AG08396 (cell line): ENCODE measurements at regions not wholly inside any gene's neighbourhood (a gene's known extent, or its start where the extent isn't known, plus 50 kb on each side); places are given as distances from the start of the nearest gene placed in this dataset.
"Not testable (repeated sequence)": the region's sequence is repeated elsewhere in the genome, so short reads cannot be mapped to it uniquely, and the experiment has no call there.

Source experiments
- DNase-seq: peaks from one replicate; pipeline ENCODE4 v3.0.0; 2012; ENCODE audit warnings: low spot score, mixed read lengths

- DNase-seq: no peak
Observed at GRCh38 chr5:98128271-98128670, 645.2 kb upstream of the RGMB start.

- DNase-seq: no peak
Observed at GRCh38 chr5:98128846-98129245, 644.6 kb upstream of the RGMB start.

GRCh38 chr5:98130261-98131035 lies 643.0 kb upstream of the RGMB start:
- DNase-seq: no peak

- DNase-seq: no peak
Observed at GRCh38 chr5:98144116-98144515, 629.3 kb upstream of the RGMB start.

GRCh38 chr5:98144710-98145109 lies 628.8 kb upstream of the RGMB start:
- no peak for DNase-seq

GRCh38 chr5:98157368-98157767 lies 616.1 kb upstream of the RGMB start:
- DNase-seq: no peak

GRCh38 chr5:98158440-98158839 lies 615.0 kb upstream of the RGMB start:
- no peak for DNase-seq

- no peak for DNase-seq
Observed at GRCh38 chr5:98163796-98164493, 609.5 kb upstream of the RGMB start.

- no peak for DNase-seq
Observed at GRCh38 chr5:98168871-98169270, 604.6 kb upstream of the RGMB start.

GRCh38 chr5:98170994-98171393 lies 602.5 kb upstream of the RGMB start:
- DNase-seq: no peak

- DNase-seq: peak; percentile 18
Observed at GRCh38 chr5:98173334-98173733, 600.1 kb upstream of the RGMB start.

- no peak for DNase-seq
Observed at GRCh38 chr5:98175474-98175873, 598.0 kb upstream of the RGMB start.

GRCh38 chr5:98179791-98180755 lies 593.4 kb upstream of the RGMB start:
- no peak for DNase-seq

- no peak for DNase-seq
Observed at GRCh38 chr5:98186128-98186527, 587.3 kb upstream of the RGMB start.

- peak; percentile 7 for DNase-seq
Observed at GRCh38 chr5:98187945-98188344, 585.5 kb upstream of the RGMB start.

- not testable (repeated sequence) for DNase-seq
Observed at GRCh38 chr5:98190344-98190743, 583.1 kb upstream of the RGMB start.

GRCh38 chr5:98193921-98194760 lies 579.3 kb upstream of the RGMB start:
- DNase-seq: no peak

GRCh38 chr5:98200726-98201541 lies 572.5 kb upstream of the RGMB start:
- no peak for DNase-seq

GRCh38 chr5:98204798-98205197 lies 568.7 kb upstream of the RGMB start:
- no peak for DNase-seq

- DNase-seq: no peak
Observed at GRCh38 chr5:98205691-98206461, 567.6 kb upstream of the RGMB start.
